ENCODE measurements at regions not wholly inside any gene's neighbourhood (a gene's known extent, or its start where the extent isn't known, plus 50 kb on each side); places are given as distances from the start of the nearest gene placed in this dataset.
"Not testable (repeated sequence)": the region's sequence is repeated elsewhere in the genome, so short reads cannot be mapped to it uniquely, and the experiment has no call there.

GRCh38 chr6:93829757-93830156 lies 410.4 kb upstream of the EPHA7 start:
- not testable (repeated sequence) for ATAC-seq, H3K4me3 Mint-ChIP-seq, DNase-seq, H3K27me3 Mint-ChIP-seq, H3K4me1 Mint-ChIP-seq, H3K27ac Mint-ChIP-seq
- peaks cover 8 to 11% of the 10 kb centered on the region in 2 donors for H3K9me3 Mint-ChIP-seq

- peaks cover 4 to 8% of the 10 kb centered on the region in 2 donors for H3K9me3 Mint-ChIP-seq
- H3K4me1 Mint-ChIP-seq, result no peaks in the 10 kb centered on the region
- ATAC-seq (no peak), DNase-seq (no peak)
- H3K27ac Mint-ChIP-seq, result no peak overlapping the region
- no peaks in the 10 kb centered on the region for H3K27me3 Mint-ChIP-seq
- H3K4me3 Mint-ChIP-seq, result no peak overlapping the region
Measured at GRCh38 chr6:93829009-93829408, 409.6 kb upstream of the EPHA7 start.

GRCh38 chr6:93828553-93828952 lies 409.2 kb upstream of the EPHA7 start:
- Mint-ChIP-seq H3K27me3 (no peaks in the 10 kb centered on the region), H3K27ac (no peak overlapping the region), H3K4me3 (no peak overlapping the region), H3K9me3 (peaks cover 0 to 8% of the 10 kb centered on the region in 2 donors), H3K4me1 (no peaks in the 10 kb centered on the region)
- DNase-seq (no peak), ATAC-seq (no peak)

GRCh38 chr6:93827728-93828127 lies 408.4 kb upstream of the EPHA7 start:
- Mint-ChIP-seq H3K9me3 (peaks cover 0 to 8% of the 10 kb centered on the region in 2 donors), H3K27ac (no peak overlapping the region), H3K27me3 (no peaks in the 10 kb centered on the region), H3K4me3 (no peak overlapping the region), H3K4me1 (no peaks in the 10 kb centered on the region)
- DNase-seq (no peak), ATAC-seq (no peak)

GRCh38 chr6:93825950-93826349 lies 406.6 kb upstream of the EPHA7 start:
- no peaks in the 10 kb centered on the region for H3K27me3 Mint-ChIP-seq
- no peak overlapping the region for H3K27ac Mint-ChIP-seq
- no peak for DNase-seq
- H3K4me3 Mint-ChIP-seq, result no peak overlapping the region
- peaks cover 0 to 8% of the 10 kb centered on the region in 2 donors for H3K9me3 Mint-ChIP-seq
- no peaks in the 10 kb centered on the region for H3K4me1 Mint-ChIP-seq
- ATAC-seq, result no peak

GRCh38 chr6:93823489-93823888 lies 404.1 kb upstream of the EPHA7 start:
- Mint-ChIP-seq H3K27me3 (no peaks in the 10 kb centered on the region), H3K27ac (no peak overlapping the region), H3K9me3 (peaks cover 0 to 1% of the 10 kb centered on the region in 2 donors), H3K4me3 (no peak overlapping the region), H3K4me1 (no peaks in the 10 kb centered on the region)
- DNase-seq (no peak), ATAC-seq (no peak)

- no peak for DNase-seq
- no peaks in the 10 kb centered on the region for H3K27me3 Mint-ChIP-seq
- no peak overlapping the region for H3K4me3 Mint-ChIP-seq
- ATAC-seq, result no peak
- no peaks in the 10 kb centered on the region for H3K4me1 Mint-ChIP-seq
- no peak overlapping the region for H3K27ac Mint-ChIP-seq
- no peaks in the 10 kb centered on the region for H3K9me3 Mint-ChIP-seq
Measured at GRCh38 chr6:93822434-93823265, 403.3 kb upstream of the EPHA7 start.

GRCh38 chr6:93821953-93822352 lies 402.6 kb upstream of the EPHA7 start:
- no peaks in the 10 kb centered on the region for H3K4me1 Mint-ChIP-seq
- no peak overlapping the region for H3K4me3 Mint-ChIP-seq
- ATAC-seq (no peak), DNase-seq (no peak)
- no peaks in the 10 kb centered on the region for H3K27me3 Mint-ChIP-seq
- no peaks in the 10 kb centered on the region for H3K9me3 Mint-ChIP-seq
- H3K27ac Mint-ChIP-seq, result no peak overlapping the region

- DNase-seq, result no peak
- Mint-ChIP-seq H3K9me3 (no peaks in the 10 kb centered on the region), H3K4me3 (no peak overlapping the region), H3K27ac (no peak overlapping the region), H3K27me3 (no peaks in the 10 kb centered on the region), H3K4me1 (no peaks in the 10 kb centered on the region)
- ATAC-seq, result no peak
Measured at GRCh38 chr6:93820465-93821082, 401.2 kb upstream of the EPHA7 start.

- H3K9me3 Mint-ChIP-seq, result no peaks in the 10 kb centered on the region
- no peak overlapping the region for H3K4me3 Mint-ChIP-seq
- no peak overlapping the region for H3K27ac Mint-ChIP-seq
- no peaks in the 10 kb centered on the region for H3K27me3 Mint-ChIP-seq
- ATAC-seq, result no peak
- H3K4me1 Mint-ChIP-seq, result no peaks in the 10 kb centered on the region
- no peak for DNase-seq
Measured at GRCh38 chr6:93819189-93819588, 399.8 kb upstream of the EPHA7 start.

- H3K9me3 Mint-ChIP-seq, result no peaks in the 10 kb centered on the region
- DNase-seq (no peak), ATAC-seq (no peak)
- H3K27ac Mint-ChIP-seq, result no peak overlapping the region
- no peaks in the 10 kb centered on the region for H3K4me1 Mint-ChIP-seq
- H3K4me3 Mint-ChIP-seq, result no peak overlapping the region
- H3K27me3 Mint-ChIP-seq, result no peaks in the 10 kb centered on the region
Measured at GRCh38 chr6:93817937-93818336, 398.6 kb upstream of the EPHA7 start.

GRCh38 chr6:93806409-93807270 lies 387.3 kb upstream of the EPHA7 start:
- Mint-ChIP-seq H3K9me3 (peaks cover 5 to 14% of the 10 kb centered on the region in 2 donors), H3K27ac (no peak overlapping the region), H3K27me3 (no peaks in the 10 kb centered on the region), H3K4me1 (no peaks in the 10 kb centered on the region), H3K4me3 (no peak overlapping the region)
- ATAC-seq (no peak), DNase-seq (no peak)

- H3K4me3 Mint-ChIP-seq, result no peak overlapping the region
- no peak for ATAC-seq
- H3K4me1 Mint-ChIP-seq, result no peaks in the 10 kb centered on the region
- no peaks in the 10 kb centered on the region for H3K27me3 Mint-ChIP-seq
- no peak for DNase-seq
- no peak overlapping the region for H3K27ac Mint-ChIP-seq
- H3K9me3 Mint-ChIP-seq, result peaks cover 0 to 4% of the 10 kb centered on the region in 2 donors
Measured at GRCh38 chr6:93801101-93801847, 381.9 kb upstream of the EPHA7 start.

- no peaks in the 10 kb centered on the region for H3K4me1 Mint-ChIP-seq
- no peaks in the 10 kb centered on the region for H3K27me3 Mint-ChIP-seq
- H3K4me3 Mint-ChIP-seq, result no peak overlapping the region
- peaks cover 0 to 4% of the 10 kb centered on the region in 2 donors for H3K9me3 Mint-ChIP-seq
- ATAC-seq (no peak), DNase-seq (no peak)
- H3K27ac Mint-ChIP-seq, result no peak overlapping the region
Measured at GRCh38 chr6:93799226-93799625, 379.9 kb upstream of the EPHA7 start.

- ATAC-seq (no peak), DNase-seq (no peak)
- Mint-ChIP-seq H3K4me1 (no peaks in the 10 kb centered on the region), H3K4me3 (no peak overlapping the region), H3K27me3 (no peaks in the 10 kb centered on the region), H3K9me3 (peaks cover 0 to 4% of the 10 kb centered on the region in 2 donors), H3K27ac (no peak overlapping the region)
Measured at GRCh38 chr6:93794166-93794565, 374.8 kb upstream of the EPHA7 start.
